ENCODE measurements at regions not wholly inside any gene's neighbourhood (a gene's known extent, or its start where the extent isn't known, plus 50 kb on each side); places are given as distances from the start of the nearest gene placed in this dataset.
A peak's percentile ranks its signal among the peaks of the same experiment; 100 is the strongest.

GRCh38 chr20:59392736-59393135, 92.3 kb downstream of the EDN3 start:
- no peak for DNase-seq
- Mint-ChIP-seq H3K4me3 (no peak overlapping the region), H3K36me3 (ENCODE audit: low read depth) (no peaks in the 10 kb centered on the region), H3K9me3 (peaks cover 5% of the 10 kb centered on the region), H3K4me1 (no peaks in the 10 kb centered on the region), H3K27ac (no peak overlapping the region), H3K27me3 (peaks cover 10% of the 10 kb centered on the region)
- intact Hi-C loops (cut with micrococcal nuclease): no loop called here

GRCh38 chr20:59393142-59393541, 92.7 kb downstream of the EDN3 start:
- no peak for DNase-seq
- peaks cover 5% of the 10 kb centered on the region for H3K9me3 Mint-ChIP-seq
- no peaks in the 10 kb centered on the region for H3K4me1 Mint-ChIP-seq
- no peaks in the 10 kb centered on the region for H3K36me3 Mint-ChIP-seq (ENCODE audit: low read depth)
- no peak overlapping the region for H3K27ac Mint-ChIP-seq
- peaks cover 10% of the 10 kb centered on the region for H3K27me3 Mint-ChIP-seq
- intact Hi-C loops (cut with micrococcal nuclease): no loop called here
- H3K4me3 Mint-ChIP-seq: no peak overlapping the region

- Mint-ChIP-seq H3K4me1 (no peaks in the 10 kb centered on the region), H3K27me3 (peaks cover 10% of the 10 kb centered on the region), H3K36me3 (ENCODE audit: low read depth) (no peaks in the 10 kb centered on the region), H3K4me3 (no peak overlapping the region), H3K27ac (no peak overlapping the region), H3K9me3 (peaks cover 5% of the 10 kb centered on the region)
- no peak for DNase-seq
- intact Hi-C loops (cut with micrococcal nuclease): no loop called here
Measured at GRCh38 chr20:59395729-59396128, 95.3 kb downstream of the EDN3 start.

GRCh38 chr20:59398537-59399205, 98.3 kb downstream of the EDN3 start:
- Mint-ChIP-seq H3K4me1 (no peaks in the 10 kb centered on the region), H3K9me3 (no peaks in the 10 kb centered on the region), H3K36me3 (ENCODE audit: low read depth) (no peaks in the 10 kb centered on the region), H3K27me3 (peaks cover 6% of the 10 kb centered on the region), H3K27ac (no peak overlapping the region), H3K4me3 (no peak overlapping the region)
- DNase-seq: peak; percentile 59
- intact Hi-C loops (cut with micrococcal nuclease): no loop called here

GRCh38 chr20:59399426-59400099, 99.2 kb downstream of the EDN3 start:
- Mint-ChIP-seq H3K4me3 (no peak overlapping the region), H3K27ac (no peak overlapping the region), H3K9me3 (no peaks in the 10 kb centered on the region), H3K4me1 (no peaks in the 10 kb centered on the region), H3K36me3 (ENCODE audit: low read depth) (no peaks in the 10 kb centered on the region), H3K27me3 (peaks cover 8% of the 10 kb centered on the region)
- DNase-seq: no peak
- intact Hi-C loops (cut with micrococcal nuclease): loop anchor here (5.0 kb wide), 3 partner anchors 177 to 527 kb away; no protein-coding TSS in a partner anchor

- Mint-ChIP-seq H3K9me3 (no peaks in the 10 kb centered on the region), H3K27ac (no peak overlapping the region), H3K36me3 (ENCODE audit: low read depth) (no peaks in the 10 kb centered on the region), H3K4me1 (no peaks in the 10 kb centered on the region), H3K27me3 (peaks cover 14% of the 10 kb centered on the region), H3K4me3 (no peak overlapping the region)
- peak; percentile 62 for DNase-seq
- intact Hi-C loops (cut with micrococcal nuclease): loop anchor here (5.0 kb wide), 3 partner anchors 178 to 528 kb away; no protein-coding TSS in a partner anchor
Measured at GRCh38 chr20:59400708-59401107, 100.3 kb downstream of the EDN3 start.

GRCh38 chr20:59402681-59403080, 102.3 kb downstream of the EDN3 start:
- intact Hi-C loops (cut with micrococcal nuclease): loop anchor here (5.0 kb wide), 3 partner anchors 180 to 530 kb away; no protein-coding TSS in a partner anchor
- H3K4me3 Mint-ChIP-seq: no peak overlapping the region
- no peaks in the 10 kb centered on the region for H3K4me1 Mint-ChIP-seq
- peaks cover 21% of the 10 kb centered on the region for H3K27me3 Mint-ChIP-seq
- no peaks in the 10 kb centered on the region for H3K36me3 Mint-ChIP-seq (ENCODE audit: low read depth)
- H3K27ac Mint-ChIP-seq: no peak overlapping the region
- no peak for DNase-seq
- no peaks in the 10 kb centered on the region for H3K9me3 Mint-ChIP-seq

GRCh38 chr20:59403261-59403961, 103.0 kb downstream of the EDN3 start:
- Mint-ChIP-seq H3K36me3 (ENCODE audit: low read depth) (no peaks in the 10 kb centered on the region), H3K4me1 (no peaks in the 10 kb centered on the region), H3K4me3 (peak overlapping the region; percentile 64), H3K27me3 (peaks cover 21% of the 10 kb centered on the region), H3K27ac (no peak overlapping the region), H3K9me3 (no peaks in the 10 kb centered on the region)
- DNase-seq: peak; percentile 93
- intact Hi-C loops (cut with micrococcal nuclease): loop anchor here (5.0 kb wide), 3 partner anchors 181 to 531 kb away; no protein-coding TSS in a partner anchor

GRCh38 chr20:59403962-59404314, 103.5 kb downstream of the EDN3 start:
- DNase-seq: no peak
- Mint-ChIP-seq H3K9me3 (no peaks in the 10 kb centered on the region), H3K4me1 (no peaks in the 10 kb centered on the region), H3K27me3 (peaks cover 21% of the 10 kb centered on the region), H3K36me3 (ENCODE audit: low read depth) (no peaks in the 10 kb centered on the region), H3K4me3 (peak overlapping the region; percentile 7), H3K27ac (no peak overlapping the region)
- intact Hi-C loops (cut with micrococcal nuclease): loop anchor here (5.0 kb wide), 3 partner anchors 182 to 532 kb away; no protein-coding TSS in a partner anchor

- H3K4me1 Mint-ChIP-seq: no peaks in the 10 kb centered on the region
- H3K27ac Mint-ChIP-seq: no peak overlapping the region
- intact Hi-C loops (cut with micrococcal nuclease): loop anchor here (5.0 kb wide), 3 partner anchors 182 to 532 kb away; no protein-coding TSS in a partner anchor
Measured at GRCh38 chr20:59404749-59405148, 104.3 kb downstream of the EDN3 start.

GRCh38 chr20:59405226-59406200, 105.1 kb downstream of the EDN3 start:
- Mint-ChIP-seq H3K27ac (no peak overlapping the region), H3K9me3 (no peaks in the 10 kb centered on the region), H3K4me3 (no peak overlapping the region), H3K4me1 (no peaks in the 10 kb centered on the region), H3K27me3 (peaks cover 21% of the 10 kb centered on the region), H3K36me3 (ENCODE audit: low read depth) (no peaks in the 10 kb centered on the region)
- no peak for DNase-seq
- intact Hi-C loops (cut with micrococcal nuclease): no loop called here

More at GRCh38 chr20:59404749-59405148, 104.3 kb downstream of the EDN3 start:
- no peak for DNase-seq
- no peaks in the 10 kb centered on the region for H3K9me3 Mint-ChIP-seq
- no peak overlapping the region for H3K4me3 Mint-ChIP-seq
- no peaks in the 10 kb centered on the region for H3K36me3 Mint-ChIP-seq (ENCODE audit: low read depth)
- peaks cover 21% of the 10 kb centered on the region for H3K27me3 Mint-ChIP-seq

GRCh38 chr20:59406446-59406845, 106.0 kb downstream of the EDN3 start:
- H3K4me1 Mint-ChIP-seq: no peaks in the 10 kb centered on the region
- no peaks in the 10 kb centered on the region for H3K36me3 Mint-ChIP-seq (ENCODE audit: low read depth)
- no peak for DNase-seq
- no peak overlapping the region for H3K4me3 Mint-ChIP-seq
- H3K27ac Mint-ChIP-seq: no peak overlapping the region
- intact Hi-C loops (cut with micrococcal nuclease): no loop called here
- no peaks in the 10 kb centered on the region for H3K9me3 Mint-ChIP-seq
- peaks cover 21% of the 10 kb centered on the region for H3K27me3 Mint-ChIP-seq

GRCh38 chr20:59411170-59411569, 110.8 kb downstream of the EDN3 start:
- H3K27ac Mint-ChIP-seq: no peak overlapping the region
- no peak for DNase-seq
- intact Hi-C loops (cut with micrococcal nuclease): no loop called here
- H3K27me3 Mint-ChIP-seq: peaks cover 5% of the 10 kb centered on the region
- no peak overlapping the region for H3K4me3 Mint-ChIP-seq
- H3K4me1 Mint-ChIP-seq: no peaks in the 10 kb centered on the region
- H3K9me3 Mint-ChIP-seq: no peaks in the 10 kb centered on the region
- no peaks in the 10 kb centered on the region for H3K36me3 Mint-ChIP-seq (ENCODE audit: low read depth)

Data from activated CD4-positive, alpha-beta T cell treated with anti-CD3 and anti-CD28 coated beads, Interleukin-2, amount 10 ng/mL, durations not matched to agents 24 days and 14 days (primary cell).